ENCODE measurements at regions not wholly inside any gene's neighbourhood (a gene's known extent, or its start where the extent isn't known, plus 50 kb on each side); places are given as distances from the start of the nearest gene placed in this dataset.

GRCh38 chr10:123507298-123507697, 158.9 kb upstream of the GPR26 start (continued):
- TF ChIP-seq ZNF148 (tag by site-specific recombination; IDR thresholded peaks at IDR 0.05; ENCODE audit: borderline replicate concordance): no peak
- TF ChIP-seq MYNN (tag by site-specific recombination; IDR thresholded peaks at IDR 0.05; ENCODE audit: borderline replicate concordance): no peak
- TF ChIP-seq KLF9 (tag by site-specific recombination; IDR thresholded peaks at IDR 0.05; ENCODE audit: low read depth): no peak
- no peak for TF ChIP-seq ZNF555 (tag by site-specific recombination; conservative IDR thresholded peaks at IDR 0.05)
- TF ChIP-seq ZNF114 (tag by site-specific recombination; IDR thresholded peaks at IDR 0.05): no peak
- TF ChIP-seq ZNF514 (tag by site-specific recombination; IDR thresholded peaks at IDR 0.05): no peak

- Histone ChIP-seq H3K4me1 (ENCODE audit: control insufficient read depth, insufficient read depth, low read length) (no peaks in the 10 kb centered on the region), H3K27ac (ENCODE audit: extremely low read depth, low read depth, low read length) (no peak overlapping the region), H3K36me3 (ENCODE audit: control insufficient read depth in 2 of 2, insufficient read depth in 1 of 2, low read length in 2 of 2) (no peaks in the 10 kb centered on the region), H3K9me3 (ENCODE audit: control insufficient read depth, insufficient read depth, low read depth, low read length) (no peaks in the 10 kb centered on the region), H3K4me3 (ENCODE audit: low read depth, low read length) (no peak overlapping the region)
- POLR2A ChIA-PET: no interaction called here
- CTCF ChIA-PET: no interaction called here
- no peak for TF ChIP-seq ZNF248 (tag by site-specific recombination; IDR thresholded peaks at IDR 0.05)
- no peak for TF ChIP-seq ELK4 (IDR thresholded peaks at IDR 0.05; ENCODE audit: borderline replicate concordance, low read depth, low read length)
- no peak for TF ChIP-seq ZNF423 (tag by site-specific recombination; IDR thresholded peaks at IDR 0.05)
- TF ChIP-seq ZFP41 (tag by site-specific recombination; IDR thresholded peaks at IDR 0.05; ENCODE audit: borderline replicate concordance): no peak
- no peak for TF ChIP-seq MZF1 (tag by site-specific recombination; IDR thresholded peaks at IDR 0.05; ENCODE audit: borderline replicate concordance)
These were observed 156.8 kb upstream of the GPR26 start for GRCh38 chr10:123509338-123509737.

- Histone ChIP-seq H3K9me3 (ENCODE audit: control insufficient read depth, insufficient read depth, low read depth, low read length) (no peaks in the 10 kb centered on the region), H3K27ac (ENCODE audit: extremely low read depth, low read depth, low read length) (no peak overlapping the region), H3K36me3 (ENCODE audit: control insufficient read depth in 2 of 2, insufficient read depth in 1 of 2, low read length in 2 of 2) (no peaks in the 10 kb centered on the region), H3K4me1 (ENCODE audit: control insufficient read depth, insufficient read depth, low read length) (no peaks in the 10 kb centered on the region), H3K4me3 (ENCODE audit: low read depth, low read length) (no peak overlapping the region)
- POLR2A ChIA-PET: no interaction called here
- CTCF ChIA-PET: no interaction called here
- TF ChIP-seq ZSCAN16 (tag by site-specific recombination; IDR thresholded peaks at IDR 0.05): no peak
- TF ChIP-seq SP7 (tag by site-specific recombination; IDR thresholded peaks at IDR 0.05): peak; percentile 88
- no peak for TF ChIP-seq BCL6B (tag by site-specific recombination; IDR thresholded peaks at IDR 0.05)
- TF ChIP-seq ZNF645 (tag by site-specific recombination; IDR thresholded peaks at IDR 0.05): no peak
- peak; percentile 23; the same call in 1 of the 2 replicates for TF ChIP-seq PRDM10 (tag by site-specific recombination; IDR thresholded peaks at IDR 0.05)
- no peak for TF ChIP-seq BCL11B (tag by site-specific recombination; IDR thresholded peaks at IDR 0.05; ENCODE audit: low read depth)
- TF ChIP-seq CTCF (tag by site-specific recombination; IDR thresholded peaks at IDR 0.05): no peak
- no peak for TF ChIP-seq ZBTB26 (tag by site-specific recombination; optimal IDR thresholded peaks at IDR 0.05)
These were observed 153.0 kb upstream of the GPR26 start for GRCh38 chr10:123512901-123513775.

Data from HEK293 (cell line).